ENCODE measurements at regions not wholly inside any gene's neighbourhood (a gene's known extent, or its start where the extent isn't known, plus 50 kb on each side); places are given as distances from the start of the nearest gene placed in this dataset.

DNA sequence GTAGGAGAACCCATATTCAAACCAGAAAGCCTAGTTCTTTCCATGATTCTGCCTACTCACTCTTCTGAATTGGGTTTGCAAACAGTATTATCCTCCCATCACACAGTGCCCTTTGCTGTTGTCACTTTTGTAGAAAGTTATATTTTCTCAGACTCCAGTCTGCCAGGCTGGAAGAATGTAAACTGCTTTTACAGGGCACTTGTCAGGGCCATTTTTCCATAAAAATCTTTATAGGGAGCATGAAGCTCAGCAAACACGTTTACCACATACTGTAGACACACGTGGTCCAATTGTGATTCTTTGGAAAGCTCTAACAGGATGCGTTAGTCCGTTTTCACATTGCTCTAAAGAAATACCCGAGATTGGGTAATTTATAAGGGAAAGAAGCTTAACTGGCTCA, 204.0 kb downstream of the KCNN2 start (continued):
- TF ChIP-seq TAF7 (optimal IDR thresholded peaks at IDR 0.05; ENCODE audit: borderline replicate concordance, low read depth, low read length): no peak
- TF ChIP-seq KDM5A (IDR thresholded peaks at IDR 0.05; ENCODE audit: low read length): no peak
- TF ChIP-seq KDM1A (IDR thresholded peaks at IDR 0.05; ENCODE audit: borderline replicate concordance, low read length): no peak
- no peak for TF ChIP-seq ASH2L (IDR thresholded peaks at IDR 0.05; ENCODE audit: low read length)
- no peak for TF ChIP-seq BACH1 (IDR thresholded peaks at IDR 0.05; ENCODE audit: low read length)
- no peak for TF ChIP-seq SP1 (IDR thresholded peaks at IDR 0.05; ENCODE audit: low read depth, low read length)
- no peak for TF ChIP-seq CHD1 (IDR thresholded peaks at IDR 0.05; ENCODE audit: low read depth, low read length)
- TF ChIP-seq CTBP2 (IDR thresholded peaks at IDR 0.05; ENCODE audit: borderline replicate concordance, insufficient read depth, insufficient read length, low read length): no peak
- TF ChIP-seq SIRT6 (IDR thresholded peaks at IDR 0.05; ENCODE audit: low read length): no peak
- TF ChIP-seq RBBP5 (IDR thresholded peaks at IDR 0.05; ENCODE audit: borderline replicate concordance, low read depth, low read length): no peak

Measured in H1 (cell line).